Endothelial cell of umbilical vein (primary cell): ENCODE measurements at regions not wholly inside any gene's neighbourhood (a gene's known extent, or its start where the extent isn't known, plus 50 kb on each side); places are given as distances from the start of the nearest gene placed in this dataset.

Experiments used
- BruUV-seq: library from RNA; stranded (reverse); fragments of 400-500 nt; replicated peaks from 2 replicates; lab custom pipeline; 2021; lab: Mats Ljungman, UMichigan
- CTCF ChIA-PET: fragments of 300-600, 350-600 bp; sonication (Branson Sonifier 250); formaldehyde crosslinking; loops from one replicate; lab custom pipeline; 2021; ENCODE audit warnings: antibody characterized with exemption, inconsistent platforms; lab: Charles Lee
- POLR2A ChIA-PET: fragments of 300-600, 350-600 bp; sonication (Branson Sonifier 250); formaldehyde crosslinking; loops from one replicate; lab custom pipeline; 2021; ENCODE audit warnings: antibody characterized with exemption, inconsistent platforms; lab: Charles Lee
- DNase-seq: peaks from one replicate; pipeline ENCODE4 v3.0.0-alpha.2; 2011; ENCODE audit warnings: low read depth, low spot score
- FAIRE-seq: peaks from 2 replicates; lab custom pipeline; 2011; peaks lifted over from hg19 to GRCh38; lab: Jason Lieb, UNC
- H2AFZ ChIP-seq: 2 replicates; pipeline ENCODE4 v1.6.0; 2012; ENCODE audit warnings: low read depth, low read length, control low read depth, inconsistent platforms
- H3K27ac ChIP-seq: 2 replicates; pipeline ENCODE4 v1.5.1; 2011; ENCODE audit warnings: low read depth, mild to moderate bottlenecking, control low read depth, low read length, moderate library complexity; ENCODE audit not compliant: insufficient read depth
- H3K27me3 ChIP-seq, 2 experiments: 2 replicates each; pipeline versions ENCODE4 v1.6.0 to v1.6.1; 2011; ENCODE audit warnings: low read length in 2 of 2, mixed read lengths in 1 of 2; ENCODE audit not compliant: control insufficient read depth in 2 of 2, insufficient read depth in 2 of 2
- H3K36me3 ChIP-seq, 2 experiments: 2 replicates in 1 of 2; 3 replicates in 1 of 2; pipeline ENCODE4 v1.5.1; 2011; ENCODE audit warnings: low read length in 2 of 2, mild to moderate bottlenecking in 1 of 2, moderate library complexity in 1 of 2; ENCODE audit not compliant: control insufficient read depth in 2 of 2, insufficient read depth in 2 of 2; ENCODE audit errors: extremely low read depth in 1 of 2
- H3K4me1 ChIP-seq: 3 replicates; pipeline ENCODE4 v1.5.1; 2011; ENCODE audit warnings: mild to moderate bottlenecking, low read length; ENCODE audit not compliant: control insufficient read depth, insufficient read depth; ENCODE audit errors: extremely low read depth
- H3K4me2 ChIP-seq: 2 replicates; pipeline ENCODE4 v1.6.1; 2011; ENCODE audit warnings: low read length, control low read depth, mixed read lengths; ENCODE audit not compliant: insufficient read depth
- H3K4me3 ChIP-seq, 3 experiments: fragments of 200-600 bp in 1 of 3; sonication (generic), shearing (Covaris generic) in 1 of 3; replicated peaks in 1 of 3; 2 replicates each; pipeline ENCODE4 v1.5.1; 2011 to 2016; ENCODE audit warnings: control low read depth in 3 of 3, low read length in 3 of 3, mild to moderate bottlenecking in 2 of 3, inconsistent platforms in 1 of 3, low read depth in 1 of 3, moderate library complexity in 1 of 3; ENCODE audit not compliant: insufficient read depth in 1 of 3
- H3K79me2 ChIP-seq: 2 replicates; pipeline ENCODE4 v1.6.0; 2012; ENCODE audit warnings: low read length, inconsistent platforms; ENCODE audit not compliant: control insufficient read depth, insufficient read depth
- H3K9ac ChIP-seq: replicated peaks from 2 replicates; pipeline ENCODE3; 2011; ENCODE audit warnings: low read length, control low read depth; ENCODE audit not compliant: insufficient read depth; ENCODE audit errors: extremely low read depth
- H3K9me1 ChIP-seq: replicated peaks from 3 replicates; pipeline ENCODE4 v1.6.0; 2011; ENCODE audit warnings: mild to moderate bottlenecking, low read length; ENCODE audit not compliant: control insufficient read depth, insufficient read depth; ENCODE audit errors: extremely low read depth
- H3K9me3 ChIP-seq: replicated peaks from 2 replicates; pipeline ENCODE4 v1.5.1; 2012; ENCODE audit warnings: low read length, inconsistent platforms; ENCODE audit not compliant: control insufficient read depth, insufficient read depth
- H4K20me1 ChIP-seq: replicated peaks from 2 replicates; pipeline ENCODE3; 2011; ENCODE audit warnings: mild to moderate bottlenecking, low read length; ENCODE audit not compliant: control insufficient read depth, insufficient read depth; ENCODE audit errors: extremely low read depth
- CTCF ChIP-seq, 2 donors: IDR thresholded peaks; 1 replicate in 1 of 2; 2 replicates in 1 of 2; pipeline ENCODE4 v1.5.1; 2011; ENCODE audit warnings: low read length in 2 of 2, mild to moderate bottlenecking in 2 of 2, moderate library complexity in 2 of 2, control low read depth in 1 of 2, inconsistent platforms in 1 of 2, low read depth in 1 of 2; ENCODE audit not compliant: insufficient read depth in 1 of 2; ENCODE audit errors: extremely low read depth in 1 of 2
- EZH2 ChIP-seq: IDR thresholded peaks from 2 replicates; pipeline ENCODE4 v1.6.1; 2012; ENCODE audit warnings: borderline replicate concordance, low read depth, mild to moderate bottlenecking, moderate library complexity, low read length, inconsistent platforms; ENCODE audit not compliant: severe bottlenecking
- FOS ChIP-seq: IDR thresholded peaks from 2 replicates; pipeline ENCODE4 v1.6.1; 2011; ENCODE audit warnings: mild to moderate bottlenecking, low read length, moderate library complexity, borderline replicate concordance; ENCODE audit not compliant: insufficient read depth
- GATA2 ChIP-seq: IDR thresholded peaks from 2 replicates; pipeline ENCODE4 v1.7.0; 2011; ENCODE audit warnings: low read depth, mild to moderate bottlenecking, moderate library complexity, mixed read lengths, low read length; ENCODE audit not compliant: insufficient read length, insufficient read depth
- JUN ChIP-seq: IDR thresholded peaks from 2 replicates; pipeline ENCODE4 v1.6.1; 2011; ENCODE audit warnings: borderline replicate concordance, low read depth; ENCODE audit not compliant: insufficient read length, insufficient read depth
- MAX ChIP-seq: IDR thresholded peaks from 2 replicates; pipeline ENCODE4 v1.6.1; 2011; ENCODE audit not compliant: insufficient read depth, insufficient read length
- MYC ChIP-seq: IDR thresholded peaks from one replicate; pipeline ENCODE4 v1.6.1; 2011; ENCODE audit warnings: mild to moderate bottlenecking, low read depth, low read length
- POLR2A ChIP-seq: IDR thresholded peaks from 2 replicates; pipeline ENCODE4 v1.6.1; 2012; ENCODE audit warnings: low read depth, mild to moderate bottlenecking, control low read depth, low read length
- POLR2AphosphoS5 ChIP-seq: IDR thresholded peaks from 2 replicates; pipeline ENCODE4 v1.6.1; 2012; ENCODE audit warnings: low read depth, mild to moderate bottlenecking, control low read depth, low read length, moderate library complexity; ENCODE audit not compliant: insufficient read depth
- dilution Hi-C: fragments of 300-500 bp; cut with MboI; formaldehyde crosslinking; loops from one replicate; pipeline ENCODE4 v1.15.0; 2019; ENCODE audit warnings: low sequenced_read_pairs; ENCODE audit not compliant: extremely low pct_ligation_motif_present
- intact Hi-C: fragments of 100-400 bp; cut with micrococcal nuclease; formaldehyde crosslinking; loops from one replicate; pipeline ENCODE4 v1.10.0; 2022

GRCh38 chr3:88812576-88812975 is 294.8 kb upstream of the EPHA3 start:
- peaks cover 10% of the 10 kb centered on the region for H3K9me3 ChIP-seq
- H2AFZ ChIP-seq: no peak overlapping the region
- H3K27ac ChIP-seq: no peak overlapping the region
- no peaks in the 10 kb centered on the region for H3K27me3 ChIP-seq
- H4K20me1 ChIP-seq: no peaks in the 10 kb centered on the region
- ChIA-PET CTCF (no interaction called here), POLR2A (no interaction called here)
- H3K9ac ChIP-seq: no peak overlapping the region
- dilution Hi-C loops: no loop called here
- no peak overlapping the region for H3K4me3 ChIP-seq
- H3K79me2 ChIP-seq: no peaks in the 10 kb centered on the region
- no peaks in the 10 kb centered on the region for H3K4me1 ChIP-seq
- no TSS peak for BruUV-seq
- no peaks in the 10 kb centered on the region for H3K36me3 ChIP-seq
- no peak for TF ChIP-seq EZH2
- no peak for TF ChIP-seq FOS
- no peak for TF ChIP-seq MYC
- TF ChIP-seq JUN: no peak
- TF ChIP-seq POLR2A: no peak
- TF ChIP-seq POLR2AphosphoS5: no peak
- TF ChIP-seq CTCF (IDR thresholded peaks at IDR 0.05; ENCODE audit: extremely low read depth in 1 of 2, insufficient read depth in 1 of 2, low read depth in 1 of 2, low read length in 2 of 2): no peak
- TF ChIP-seq GATA2: no peak
- no peak for TF ChIP-seq MAX
- no peak overlapping the region for H3K4me2 ChIP-seq
- no peaks in the 10 kb centered on the region for H3K9me1 ChIP-seq
- DNase-seq (no peak), FAIRE-seq (no peak)
- intact Hi-C loops: no loop called here
